SK-N-SH treated with all-trans-retinoic acid at 6 μM for 48 hours (cell line): ENCODE measurements at regions not wholly inside any gene's neighbourhood (a gene's known extent, or its start where the extent isn't known, plus 50 kb on each side); places are given as distances from the start of the nearest gene placed in this dataset.

Experiments used
- ATAC-seq: fragments of 200-7000 bp; cut with Tn5 transposase; 3 replicates; pipeline ENCODE4 v1.9.1; 2020; ENCODE audit warnings: mild to moderate bottlenecking, moderate library complexity
- ARNTL ChIP-seq: fragments of 450-650 bp; formaldehyde crosslinking; IDR thresholded peaks from 2 replicates; pipeline ENCODE4 v1.5.0; 2020; ENCODE audit warnings: low read depth, mild to moderate bottlenecking, moderate library complexity, borderline replicate concordance
- BACH2 ChIP-seq: fragments of 250-450 bp; sonication (Bioruptor Pico); IDR thresholded peaks from 2 replicates; pipeline ENCODE4 v1.9.0; 2021; ENCODE audit warnings: mild to moderate bottlenecking, borderline replicate concordance
- CSDC2 ChIP-seq: fragments of 250-450 bp; sonication (Bioruptor Pico); IDR thresholded peaks from 2 replicates; pipeline ENCODE4 v1.5.0; 2020; ENCODE audit warnings: mild to moderate bottlenecking, moderate library complexity
- CSRNP3 ChIP-seq: fragments of 250-450 bp; sonication (Bioruptor Pico); IDR thresholded peaks from 2 replicates; pipeline ENCODE4 v1.5.1; 2021; ENCODE audit warnings: mild to moderate bottlenecking, moderate library complexity
- GLIS3 ChIP-seq: fragments of 250-450 bp; sonication (Bioruptor Pico); IDR thresholded peaks from 2 replicates; pipeline ENCODE4 v1.5.0; 2020; ENCODE audit warnings: mild to moderate bottlenecking, moderate library complexity
- ISL1 ChIP-seq: fragments of 250-450 bp; sonication (Bioruptor Pico); IDR thresholded peaks from 2 replicates; pipeline ENCODE4 v2.1.2; 2022; ENCODE audit warnings: mild to moderate bottlenecking, moderate library complexity
- OSR1 ChIP-seq: fragments of 250-450 bp; sonication (Bioruptor Pico); IDR thresholded peaks from 2 replicates; pipeline ENCODE4 v1.8.0; 2022; ENCODE audit warnings: moderate library complexity, mild to moderate bottlenecking, inconsistent platforms
- PPARA ChIP-seq: fragments of 250-450 bp; sonication (Bioruptor Pico); IDR thresholded peaks from 2 replicates; pipeline ENCODE4 v1.5.0; 2020; ENCODE audit warnings: mild to moderate bottlenecking, borderline replicate concordance
- RARB ChIP-seq: fragments of 250-450 bp; sonication (Bioruptor Pico); IDR thresholded peaks from 2 replicates; pipeline ENCODE4 v1.8.0; 2021; ENCODE audit warnings: mild to moderate bottlenecking, moderate library complexity
- SNAI2 ChIP-seq: fragments of 250-450 bp; sonication (Bioruptor Pico); IDR thresholded peaks from 2 replicates; pipeline ENCODE4 v1.5.0; 2020; ENCODE audit warnings: mild to moderate bottlenecking, moderate library complexity
- TCF4 ChIP-seq: fragments of 250-450 bp; sonication (Bioruptor Pico); IDR thresholded peaks from 2 replicates; pipeline ENCODE4 v1.8.0; 2021; ENCODE audit warnings: mild to moderate bottlenecking, moderate library complexity, borderline replicate concordance
- ZC3H10 ChIP-seq: fragments of 250-450 bp; sonication (Bioruptor Pico); IDR thresholded peaks from 2 replicates; pipeline ENCODE4 v1.5.1; 2021; ENCODE audit warnings: mild to moderate bottlenecking, moderate library complexity
- ZFP3 ChIP-seq: fragments of 250-450 bp; sonication (Bioruptor Pico); IDR thresholded peaks from 2 replicates; pipeline ENCODE4 v1.5.0; 2020; ENCODE audit warnings: mild to moderate bottlenecking, moderate library complexity
- ZNF565 ChIP-seq: fragments of 450-650 bp; formaldehyde crosslinking; conservative IDR thresholded peaks from 2 replicates; pipeline ENCODE4 v1.5.0; 2020; ENCODE audit warnings: low read depth, mild to moderate bottlenecking, moderate library complexity
- ZNF70 ChIP-seq: fragments of 450-650 bp; formaldehyde crosslinking; IDR thresholded peaks from 2 replicates; pipeline ENCODE4 v1.5.0; 2020; ENCODE audit warnings: mild to moderate bottlenecking, moderate library complexity
- TF ChIP-seq, protein P1 (sequence below): fragments of 250-450 bp; sonication (Bioruptor Pico); IDR thresholded peaks from 2 replicates; pipeline ENCODE4 v1.5.0; 2020; ENCODE audit warnings: mild to moderate bottlenecking, moderate library complexity
- TF ChIP-seq, protein P2 (sequence below): fragments of 250-450 bp; sonication (Bioruptor Pico); IDR thresholded peaks from 2 replicates; pipeline ENCODE4 v1.8.0; 2020; ENCODE audit warnings: mild to moderate bottlenecking, moderate library complexity, borderline replicate concordance
- TF ChIP-seq, protein P3 (sequence below): fragments of 250-450 bp; sonication (Bioruptor Pico); IDR thresholded peaks from 2 replicates; pipeline ENCODE4 v1.5.1; 2020; ENCODE audit warnings: low read depth, mild to moderate bottlenecking, moderate library complexity
- TF ChIP-seq, protein P4 (sequence below): fragments of 250-450 bp; sonication (Bioruptor Pico); IDR thresholded peaks from 2 replicates; pipeline ENCODE4 v1.8.0; 2021; ENCODE audit warnings: low read depth, mild to moderate bottlenecking, moderate library complexity, borderline replicate concordance

GRCh38 chr4:14568351-14568750, 433.9 kb upstream of the CPEB2 start:
- ATAC-seq, result no peak
- no peak for TF ChIP-seq BACH2 (CRISPR knock-in tag)
- no peak for TF ChIP-seq PPARA (CRISPR knock-in tag)
- TF ChIP-seq SNAI2, result no peak
- no peak for TF ChIP-seq RARB
- TF ChIP-seq ZC3H10 (CRISPR knock-in tag), result no peak
- no peak for TF ChIP-seq ARNTL (CRISPR knock-in tag)

- TF ChIP-seq OSR1 (CRISPR knock-in tag) (no peak), RARB (no peak), ZFP3 (CRISPR knock-in tag) (no peak), GLIS3 (no peak), PPARA (CRISPR knock-in tag) (no peak), ZC3H10 (CRISPR knock-in tag) (no peak), SNAI2 (no peak), CSRNP3 (CRISPR knock-in tag) (no peak), ZNF565 (CRISPR knock-in tag) (no peak), CSDC2 (CRISPR knock-in tag) (no peak), TCF4 (no peak), ISL1 (CRISPR knock-in tag) (no peak), ZNF70 (no peak)
- TF ChIP-seq, protein P1, sequence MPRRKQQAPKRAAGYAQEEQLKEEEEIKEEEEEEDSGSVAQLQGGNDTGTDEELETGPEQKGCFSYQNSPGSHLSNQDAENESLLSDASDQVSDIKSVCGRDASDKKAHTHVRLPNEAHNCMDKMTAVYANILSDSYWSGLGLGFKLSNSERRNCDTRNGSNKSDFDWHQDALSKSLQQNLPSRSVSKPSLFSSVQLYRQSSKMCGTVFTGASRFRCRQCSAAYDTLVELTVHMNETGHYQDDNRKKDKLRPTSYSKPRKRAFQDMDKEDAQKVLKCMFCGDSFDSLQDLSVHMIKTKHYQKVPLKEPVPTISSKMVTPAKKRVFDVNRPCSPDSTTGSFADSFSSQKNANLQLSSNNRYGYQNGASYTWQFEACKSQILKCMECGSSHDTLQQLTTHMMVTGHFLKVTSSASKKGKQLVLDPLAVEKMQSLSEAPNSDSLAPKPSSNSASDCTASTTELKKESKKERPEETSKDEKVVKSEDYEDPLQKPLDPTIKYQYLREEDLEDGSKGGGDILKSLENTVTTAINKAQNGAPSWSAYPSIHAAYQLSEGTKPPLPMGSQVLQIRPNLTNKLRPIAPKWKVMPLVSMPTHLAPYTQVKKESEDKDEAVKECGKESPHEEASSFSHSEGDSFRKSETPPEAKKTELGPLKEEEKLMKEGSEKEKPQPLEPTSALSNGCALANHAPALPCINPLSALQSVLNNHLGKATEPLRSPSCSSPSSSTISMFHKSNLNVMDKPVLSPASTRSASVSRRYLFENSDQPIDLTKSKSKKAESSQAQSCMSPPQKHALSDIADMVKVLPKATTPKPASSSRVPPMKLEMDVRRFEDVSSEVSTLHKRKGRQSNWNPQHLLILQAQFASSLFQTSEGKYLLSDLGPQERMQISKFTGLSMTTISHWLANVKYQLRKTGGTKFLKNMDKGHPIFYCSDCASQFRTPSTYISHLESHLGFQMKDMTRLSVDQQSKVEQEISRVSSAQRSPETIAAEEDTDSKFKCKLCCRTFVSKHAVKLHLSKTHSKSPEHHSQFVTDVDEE (CRISPR knock-in tag), result no peak
- TF ChIP-seq, protein P2, sequence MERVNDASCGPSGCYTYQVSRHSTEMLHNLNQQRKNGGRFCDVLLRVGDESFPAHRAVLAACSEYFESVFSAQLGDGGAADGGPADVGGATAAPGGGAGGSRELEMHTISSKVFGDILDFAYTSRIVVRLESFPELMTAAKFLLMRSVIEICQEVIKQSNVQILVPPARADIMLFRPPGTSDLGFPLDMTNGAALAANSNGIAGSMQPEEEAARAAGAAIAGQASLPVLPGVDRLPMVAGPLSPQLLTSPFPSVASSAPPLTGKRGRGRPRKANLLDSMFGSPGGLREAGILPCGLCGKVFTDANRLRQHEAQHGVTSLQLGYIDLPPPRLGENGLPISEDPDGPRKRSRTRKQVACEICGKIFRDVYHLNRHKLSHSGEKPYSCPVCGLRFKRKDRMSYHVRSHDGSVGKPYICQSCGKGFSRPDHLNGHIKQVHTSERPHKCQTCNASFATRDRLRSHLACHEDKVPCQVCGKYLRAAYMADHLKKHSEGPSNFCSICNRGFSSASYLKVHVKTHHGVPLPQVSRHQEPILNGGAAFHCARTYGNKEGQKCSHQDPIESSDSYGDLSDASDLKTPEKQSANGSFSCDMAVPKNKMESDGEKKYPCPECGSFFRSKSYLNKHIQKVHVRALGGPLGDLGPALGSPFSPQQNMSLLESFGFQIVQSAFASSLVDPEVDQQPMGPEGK, result no peak
- TF ChIP-seq, protein P3, sequence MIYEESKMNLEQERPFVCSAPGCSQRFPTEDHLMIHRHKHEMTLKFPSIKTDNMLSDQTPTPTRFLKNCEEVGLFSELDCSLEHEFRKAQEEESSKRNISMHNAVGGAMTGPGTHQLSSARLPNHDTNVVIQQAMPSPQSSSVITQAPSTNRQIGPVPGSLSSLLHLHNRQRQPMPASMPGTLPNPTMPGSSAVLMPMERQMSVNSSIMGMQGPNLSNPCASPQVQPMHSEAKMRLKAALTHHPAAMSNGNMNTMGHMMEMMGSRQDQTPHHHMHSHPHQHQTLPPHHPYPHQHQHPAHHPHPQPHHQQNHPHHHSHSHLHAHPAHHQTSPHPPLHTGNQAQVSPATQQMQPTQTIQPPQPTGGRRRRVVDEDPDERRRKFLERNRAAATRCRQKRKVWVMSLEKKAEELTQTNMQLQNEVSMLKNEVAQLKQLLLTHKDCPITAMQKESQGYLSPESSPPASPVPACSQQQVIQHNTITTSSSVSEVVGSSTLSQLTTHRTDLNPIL (CRISPR knock-in tag), result no peak
- TF ChIP-seq, all 23 proteins: peak for 0
- no peak for ATAC-seq
These were observed 427.0 kb upstream of the CPEB2 start for GRCh38 chr4:14575289-14575688.

DNA sequence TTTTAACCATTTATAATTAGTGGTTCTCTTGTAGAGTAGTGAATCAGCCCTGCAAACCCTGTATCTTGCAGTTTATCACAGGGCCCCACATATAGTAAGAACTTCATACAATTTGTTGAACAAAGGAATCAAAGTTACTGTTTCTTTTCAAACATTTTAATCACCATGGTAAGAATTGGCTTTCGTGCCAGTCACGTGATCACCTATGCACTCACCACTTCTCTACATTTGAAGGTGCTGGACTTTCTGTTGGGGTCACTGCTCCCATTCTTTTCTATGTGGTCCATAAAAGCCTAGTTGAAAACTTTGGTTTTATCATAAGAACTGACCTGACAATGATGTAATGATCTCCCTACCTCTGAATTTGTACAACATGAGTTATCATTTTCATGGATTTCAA, 426.4 kb upstream of the CPEB2 start:
- no peak for ATAC-seq
- TF ChIP-seq RARB, result no peak
- TF ChIP-seq CSDC2 (CRISPR knock-in tag), result no peak
- no peak for TF ChIP-seq CSRNP3 (CRISPR knock-in tag)
- no peak for TF ChIP-seq SNAI2
- TF ChIP-seq, protein P2, result no peak
- no peak for TF ChIP-seq ARNTL (CRISPR knock-in tag)
- TF ChIP-seq, protein P4, sequence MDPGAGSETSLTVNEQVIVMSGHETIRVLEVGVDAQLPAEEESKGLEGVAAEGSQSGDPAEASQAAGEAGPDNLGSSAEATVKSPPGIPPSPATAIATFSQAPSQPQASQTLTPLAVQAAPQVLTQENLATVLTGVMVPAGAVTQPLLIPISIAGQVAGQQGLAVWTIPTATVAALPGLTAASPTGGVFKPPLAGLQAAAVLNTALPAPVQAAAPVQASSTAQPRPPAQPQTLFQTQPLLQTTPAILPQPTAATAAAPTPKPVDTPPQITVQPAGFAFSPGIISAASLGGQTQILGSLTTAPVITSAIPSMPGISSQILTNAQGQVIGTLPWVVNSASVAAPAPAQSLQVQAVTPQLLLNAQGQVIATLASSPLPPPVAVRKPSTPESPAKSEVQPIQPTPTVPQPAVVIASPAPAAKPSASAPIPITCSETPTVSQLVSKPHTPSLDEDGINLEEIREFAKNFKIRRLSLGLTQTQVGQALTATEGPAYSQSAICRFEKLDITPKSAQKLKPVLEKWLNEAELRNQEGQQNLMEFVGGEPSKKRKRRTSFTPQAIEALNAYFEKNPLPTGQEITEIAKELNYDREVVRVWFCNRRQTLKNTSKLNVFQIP (CRISPR knock-in tag), result no peak
- TF ChIP-seq GLIS3, result no peak
